NCI-H446 (cell line): ENCODE measurements at regions not wholly inside any gene's neighbourhood (a gene's known extent, or its start where the extent isn't known, plus 50 kb on each side); places are given as distances from the start of the nearest gene placed in this dataset.

Experiments
- DNase-seq, 2 experiments: peaks; one replicate each; lab custom pipeline; 2025; lab: John Stamatoyannopoulos, UW

GRCh38 chr4:186934244-186934643 lies 210.6 kb upstream of the FAT1 start:
- no peak for DNase-seq

DNA sequence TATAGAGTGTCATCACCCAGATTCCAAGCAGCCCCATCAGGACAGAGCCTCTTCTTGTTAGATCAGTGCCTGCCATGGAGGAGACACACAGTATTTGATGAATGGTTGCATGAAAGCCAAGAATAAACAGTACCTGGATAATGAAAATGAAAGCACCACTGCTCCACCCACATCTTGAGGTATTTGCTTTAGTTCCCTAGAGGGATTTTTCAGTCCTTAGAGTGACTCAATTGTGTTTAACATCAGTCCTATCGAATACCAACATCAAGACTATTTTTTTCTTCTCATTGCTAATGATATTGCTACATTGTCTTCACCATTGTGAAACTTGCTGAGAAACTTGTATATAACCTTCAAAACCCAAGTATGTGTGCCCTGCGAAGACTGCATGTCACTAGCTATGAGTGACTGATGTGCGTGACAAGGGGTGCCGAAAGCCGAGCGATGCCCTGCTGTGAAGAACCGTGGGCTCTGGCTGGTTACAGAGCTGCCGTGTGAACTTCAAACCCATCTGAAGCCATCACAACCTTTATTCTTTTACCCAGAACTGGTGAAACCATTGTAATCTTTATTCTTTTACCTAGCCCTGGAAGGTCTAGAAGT lies 211.3 kb upstream of the FAT1 start:
- no peak for DNase-seq

DNA sequence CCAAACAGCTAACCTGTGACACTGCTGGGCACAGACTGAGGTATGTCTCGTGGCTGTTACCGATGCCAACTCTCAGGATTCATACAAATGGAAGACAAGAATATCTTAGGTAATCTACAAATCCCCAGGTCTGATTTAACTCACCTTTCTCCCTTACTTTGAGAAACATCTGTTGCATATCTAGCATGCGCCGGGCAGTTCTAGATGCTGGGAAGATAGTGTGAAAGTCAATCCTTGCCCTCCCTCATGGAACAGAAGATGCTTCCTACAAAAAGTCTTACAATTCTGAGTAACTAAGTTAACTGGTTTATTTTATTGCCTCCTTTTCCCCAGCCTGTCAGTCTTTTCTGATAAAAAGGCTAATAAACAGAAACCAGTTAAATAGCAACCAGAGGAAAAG lies 212.2 kb upstream of the FAT1 start:
- no peak for DNase-seq

DNA sequence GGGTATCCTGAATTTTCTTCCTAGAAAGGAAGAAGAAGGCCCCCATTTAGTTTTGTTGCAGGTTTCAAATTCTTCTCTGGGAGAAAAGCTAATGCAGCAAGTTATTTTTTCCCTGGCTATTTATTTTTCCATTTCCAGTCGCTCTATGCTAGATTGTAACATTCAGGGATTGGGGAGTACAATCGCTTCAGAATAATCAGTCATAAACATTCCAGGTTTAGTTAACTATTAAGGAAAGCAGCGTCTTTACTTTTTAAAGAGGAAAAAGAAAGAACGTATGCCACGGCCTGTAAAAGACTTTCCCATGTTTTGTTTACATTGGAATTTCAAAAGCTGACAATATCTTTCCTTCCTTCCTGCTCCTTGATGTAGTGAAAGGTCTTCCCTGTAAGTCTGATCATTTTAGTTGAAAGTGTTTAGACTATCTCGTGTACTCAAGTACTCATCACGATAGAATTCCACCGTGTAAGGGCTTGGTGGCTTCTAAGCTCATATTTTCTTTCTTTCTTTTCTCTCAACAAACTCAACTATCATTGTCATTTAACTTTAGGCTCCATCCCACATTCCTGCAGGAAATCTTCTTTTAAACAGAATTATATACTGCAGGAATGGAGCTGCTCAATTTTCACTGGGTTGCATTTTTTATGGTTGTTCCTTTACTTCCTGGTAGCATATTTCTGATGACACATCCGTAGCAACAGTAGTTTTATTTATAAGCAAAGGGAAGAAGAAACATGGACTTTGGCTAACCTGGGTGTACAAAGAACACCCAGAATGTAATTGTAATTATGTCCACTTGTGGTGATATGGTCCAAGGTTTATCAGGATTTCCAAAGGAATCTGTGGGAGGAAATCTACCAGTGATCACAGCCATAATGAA lies 213.1 kb upstream of the FAT1 start:
- DNase-seq = no peak

- DNase-seq = no peak
Observed at GRCh38 chr4:186939226-186939625, 215.6 kb upstream of the FAT1 start.

- no peak for DNase-seq
Observed at GRCh38 chr4:186939766-186940165, 216.1 kb upstream of the FAT1 start.

DNA sequence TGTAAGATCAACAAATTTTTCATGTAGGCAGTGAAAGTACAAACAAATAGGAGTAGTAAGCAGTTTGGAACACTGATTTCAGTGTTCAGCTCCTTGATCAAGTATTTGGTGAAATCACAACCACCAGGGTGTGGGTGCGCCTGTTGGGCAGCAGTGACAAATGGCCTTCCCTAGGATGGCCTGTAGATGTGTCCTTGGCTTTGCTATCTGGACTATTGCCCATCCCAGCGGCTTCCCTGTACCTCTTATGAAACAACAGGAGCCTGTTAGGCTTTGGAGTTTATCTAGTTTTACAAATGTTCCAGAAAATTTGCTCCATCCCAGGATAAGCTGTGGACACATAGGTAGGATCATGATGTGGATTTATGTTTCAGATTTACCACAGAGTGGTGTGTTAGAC lies 216.8 kb upstream of the FAT1 start:
- no peak for DNase-seq

GRCh38 chr4:186942758-186943377 lies 219.2 kb upstream of the FAT1 start:
- no peak for DNase-seq

GRCh38 chr4:186943411-186943810 lies 219.8 kb upstream of the FAT1 start:
- DNase-seq = no peak

- no peak for DNase-seq
Observed at GRCh38 chr4:186946136-186946535, 222.5 kb upstream of the FAT1 start.

- DNase-seq = no peak
Observed at GRCh38 chr4:186946682-186947294, 223.1 kb upstream of the FAT1 start.

GRCh38 chr4:186948361-186949242 lies 224.9 kb upstream of the FAT1 start:
- DNase-seq = no peak

DNA sequence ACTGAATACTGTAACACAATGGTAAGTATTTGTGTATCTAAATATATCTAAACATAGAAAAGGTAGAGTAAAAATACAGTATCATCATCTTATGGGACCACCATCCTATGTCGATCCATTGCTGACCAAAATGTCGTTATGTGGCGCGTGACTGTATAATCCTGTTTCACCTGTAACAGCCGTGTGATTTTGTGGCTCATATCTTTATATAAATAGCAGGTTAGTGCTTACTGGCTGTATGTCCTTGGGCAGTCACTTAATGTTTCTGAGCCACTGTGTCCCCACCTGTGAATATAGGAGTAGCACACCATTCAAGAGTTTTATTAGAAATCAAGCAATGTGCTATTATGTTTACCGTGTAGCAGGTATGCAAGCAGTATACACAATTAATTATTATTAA lies 226.2 kb upstream of the FAT1 start:
- no peak for DNase-seq

DNA sequence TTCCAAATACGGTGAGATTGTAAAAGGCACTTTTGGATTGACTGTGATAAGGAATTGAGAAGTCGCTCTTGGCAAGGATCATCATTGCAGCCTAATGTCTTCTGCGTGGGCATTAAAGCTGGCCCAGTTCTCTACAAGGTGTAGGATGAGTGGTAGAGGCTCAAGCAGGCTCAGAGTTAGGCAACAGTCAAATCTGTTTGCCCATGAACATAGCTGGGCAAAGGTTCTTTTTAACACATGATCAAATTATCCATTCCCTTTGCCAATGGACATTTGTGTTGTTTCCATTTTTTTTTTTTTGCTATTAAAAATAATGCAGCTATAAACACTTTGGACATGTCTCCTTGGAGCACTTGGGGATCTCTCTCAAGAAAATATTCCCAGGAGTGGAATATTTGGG lies 229.1 kb upstream of the FAT1 start:
- no peak for DNase-seq

DNA sequence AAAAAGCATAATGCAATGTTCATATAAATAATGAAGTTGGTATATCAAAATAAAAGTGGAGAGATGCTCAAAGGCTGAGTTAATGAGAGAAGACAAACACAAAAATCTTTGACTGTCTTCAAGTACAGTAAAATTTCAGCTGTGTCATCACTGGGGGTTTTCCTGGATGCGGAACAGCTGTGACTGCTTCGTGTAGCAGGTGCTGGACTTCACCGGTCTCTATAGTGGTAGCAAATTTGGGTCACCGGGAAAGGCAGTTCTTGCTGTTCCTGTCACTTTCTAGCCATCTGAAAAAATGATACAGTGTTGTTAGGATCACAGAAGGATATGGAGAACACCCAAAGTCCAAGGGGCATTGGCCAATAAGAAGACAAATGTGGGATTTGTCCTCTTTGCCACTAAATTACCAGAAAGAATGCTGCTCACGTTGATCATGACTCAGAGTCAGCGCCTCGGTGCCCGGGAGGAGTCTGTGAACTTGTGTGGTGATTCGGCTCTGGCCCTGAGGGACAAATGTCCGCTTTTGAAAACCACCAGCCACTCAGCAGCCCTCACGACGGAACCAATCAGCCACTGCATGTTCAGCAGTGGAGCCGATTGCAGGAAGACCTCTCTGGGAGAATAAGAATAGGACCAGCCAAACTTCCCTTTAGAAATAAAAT lies 230.1 kb upstream of the FAT1 start:
- no peak for DNase-seq

DNA sequence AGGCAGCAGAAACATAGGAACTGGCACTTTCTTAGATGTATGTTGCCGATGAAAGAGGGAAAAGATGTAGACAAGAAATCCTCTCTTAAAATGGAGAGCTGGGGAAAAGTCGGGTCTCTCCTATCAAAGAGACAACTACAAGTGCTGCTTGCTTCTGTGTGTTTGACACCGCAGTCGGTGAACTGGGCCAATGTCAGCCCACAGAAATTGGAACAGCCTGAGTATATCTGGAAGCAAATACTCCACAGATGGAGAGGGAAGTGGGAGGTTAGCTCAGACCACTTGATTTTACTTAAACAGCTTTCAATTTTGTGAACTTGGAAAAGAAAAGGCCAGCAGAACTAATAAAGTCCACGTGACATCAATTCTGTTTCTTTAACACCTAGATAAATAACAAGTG lies 230.9 kb upstream of the FAT1 start:
- DNase-seq = no peak

DNA sequence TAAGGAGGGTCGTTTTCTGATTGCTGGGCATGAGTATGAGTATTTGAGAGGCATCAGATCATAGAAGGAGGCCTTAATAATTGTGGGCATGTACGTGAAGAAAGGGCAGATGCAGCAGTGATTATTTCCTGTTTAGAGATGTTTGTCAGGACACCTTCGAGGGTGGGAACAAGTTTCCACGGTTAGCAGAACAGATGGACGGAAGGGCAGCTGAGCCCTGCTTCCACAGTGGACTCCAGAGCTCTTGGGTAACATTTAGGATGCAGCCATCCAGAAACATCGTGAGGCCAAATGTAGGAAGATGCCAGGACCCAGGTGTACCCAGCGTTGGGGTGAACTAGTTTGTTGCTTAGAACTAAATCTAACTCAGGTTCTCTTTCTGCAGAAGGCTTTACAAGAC lies 231.3 kb upstream of the FAT1 start:
- DNase-seq = no peak

GRCh38 chr4:186957952-186958555 lies 234.4 kb upstream of the FAT1 start:
- DNase-seq = no peak

DNA sequence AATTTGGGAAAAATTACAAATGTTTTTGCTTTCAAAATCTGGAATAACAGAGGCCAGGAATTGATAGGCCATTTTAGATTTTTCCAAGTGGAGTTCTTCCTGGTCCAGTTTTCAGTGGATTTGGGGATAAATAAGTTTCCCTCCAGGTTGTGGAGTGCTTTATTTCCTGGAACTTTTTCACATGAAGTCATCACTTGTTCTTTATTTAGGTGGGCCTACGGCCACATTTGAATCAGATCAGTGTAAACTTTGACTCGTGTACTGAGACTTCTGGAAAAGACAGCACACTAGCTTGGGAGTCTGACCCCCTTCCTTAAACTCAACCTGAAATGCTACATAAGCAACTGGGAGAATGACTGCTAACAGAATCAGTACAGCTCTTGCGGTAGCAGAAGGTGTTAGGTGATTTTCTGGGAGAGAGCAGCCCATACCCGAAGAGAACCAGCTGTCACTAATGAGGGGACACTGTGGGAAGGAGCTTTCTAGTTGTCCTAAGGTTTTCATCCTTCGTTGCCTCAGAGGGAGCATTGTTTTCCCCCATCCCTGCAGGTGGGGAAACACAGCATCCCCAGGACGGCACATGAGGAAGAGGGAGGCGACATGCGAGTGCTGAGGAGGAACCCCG lies 235.2 kb upstream of the FAT1 start:
- DNase-seq = no peak

DNA sequence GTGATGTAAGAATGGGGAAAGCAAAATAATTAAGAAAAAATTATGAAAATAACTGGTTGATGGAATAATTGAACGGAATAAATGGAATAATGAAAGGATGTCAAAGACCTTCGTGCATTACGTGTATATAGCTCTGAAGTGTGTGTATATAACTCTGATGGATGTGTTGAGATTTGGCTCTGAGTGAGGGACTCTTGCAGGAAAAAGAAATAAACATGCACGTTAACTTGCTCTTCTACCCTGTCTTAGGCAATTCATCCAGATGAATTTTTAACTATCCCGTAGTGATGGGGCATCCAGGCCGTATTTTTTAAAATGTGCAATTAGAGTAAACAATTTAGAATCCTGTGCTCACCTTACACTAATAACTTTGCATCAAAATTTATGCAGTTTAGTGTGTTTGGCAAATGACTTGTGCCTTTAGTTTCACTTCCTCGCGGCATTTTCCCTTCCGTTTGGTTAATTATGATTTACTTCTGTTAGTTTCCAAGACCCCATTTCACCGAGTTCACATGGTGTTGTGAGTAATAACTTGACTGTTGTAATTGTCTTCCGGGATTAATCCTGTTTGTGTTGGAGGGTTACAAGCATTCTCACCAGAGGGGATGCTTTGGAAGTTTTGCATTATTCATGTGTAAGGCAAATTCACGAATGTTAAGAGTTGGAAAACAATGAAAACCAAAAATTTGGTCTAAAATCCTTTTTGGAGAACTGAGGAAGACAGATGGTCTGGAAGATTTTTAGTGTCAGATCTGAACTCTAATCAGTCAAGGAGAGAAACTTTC lies 256.5 kb upstream of the FAT1 start:
- DNase-seq = no peak
